HEK293T (cell line): ENCODE measurements at regions not wholly inside any gene's neighbourhood (a gene's known extent, or its start where the extent isn't known, plus 50 kb on each side); places are given as distances from the start of the nearest gene placed in this dataset.

Source experiments
- ARNT ChIP-seq: fragments of 450-650 bp; IDR thresholded peaks from 2 replicates; pipeline ENCODE4 v1.6.1; 2017; ENCODE audit warnings: mild to moderate bottlenecking
- BHLHE40 ChIP-seq: fragments of 450-650 bp; IDR thresholded peaks from 2 replicates; pipeline ENCODE4 v1.6.1; 2016; ENCODE audit warnings: mild to moderate bottlenecking, moderate library complexity, borderline replicate concordance
- FOXA1 ChIP-seq: fragments of 450-650 bp; IDR thresholded peaks from 2 replicates; pipeline ENCODE4 v1.6.1; 2016; ENCODE audit warnings: mild to moderate bottlenecking
- FOXK2 ChIP-seq: fragments of 450-650 bp; IDR thresholded peaks from 2 replicates; pipeline ENCODE4 v1.6.1; 2016; ENCODE audit warnings: mild to moderate bottlenecking
- FOXM1 ChIP-seq: fragments of 450-650 bp; IDR thresholded peaks from 2 replicates; pipeline ENCODE4 v1.6.1; 2017; ENCODE audit warnings: mild to moderate bottlenecking, borderline replicate concordance
- HDGF ChIP-seq: fragments of 450-650 bp; IDR thresholded peaks from 2 replicates; pipeline ENCODE4 v1.6.1; 2017; ENCODE audit warnings: antibody characterized with exemption, borderline replicate concordance
- L3MBTL2 ChIP-seq: fragments of 450-650 bp; conservative IDR thresholded peaks from 2 replicates; pipeline ENCODE4 v1.6.1; 2016; ENCODE audit warnings: mild to moderate bottlenecking
- SP1 ChIP-seq: fragments of 450-650 bp; IDR thresholded peaks from 2 replicates; pipeline ENCODE4 v1.6.1; 2017
- SUZ12 ChIP-seq: fragments of 450-650 bp; IDR thresholded peaks from 2 replicates; pipeline ENCODE4 v1.6.1; 2016; ENCODE audit warnings: mild to moderate bottlenecking
- ZNF384 ChIP-seq: fragments of 450-650 bp; IDR thresholded peaks from 2 replicates; pipeline ENCODE4 v1.6.1; 2016

- TF ChIP-seq FOXA1 = no peak
- no peak for TF ChIP-seq L3MBTL2
- TF ChIP-seq BHLHE40 = no peak
- no peak for TF ChIP-seq ARNT
- TF ChIP-seq SP1 = no peak
- TF ChIP-seq FOXK2 = no peak
- no peak for TF ChIP-seq FOXM1
- TF ChIP-seq HDGF = no peak
- no peak for TF ChIP-seq ZNF384
- no peak for TF ChIP-seq SUZ12
Measured at GRCh38 chrX:9207142-9207541, 173.2 kb upstream of the FAM9B start.
